Body of pancreas (tissue), 4 donors: ENCODE measurements at regions not wholly inside any gene's neighbourhood (a gene's known extent, or its start where the extent isn't known, plus 50 kb on each side); places are given as distances from the start of the nearest gene placed in this dataset.

Experiments used
- ATAC-seq: fragments of 150-250 bp; one replicate; pipeline ENCODE4 v1.9.1; 2016
- DNase-seq, 4 donors: peaks; one replicate each; pipeline ENCODE4 v3.0.0-alpha.2; 2019
- H3K27ac ChIP-seq, 4 donors: fragments of 200-600 bp; sonication (generic); 1 replicate in 3 of 4; 2 replicates in 1 of 4; pipeline versions ENCODE4 v1.5.1 to v1.6.1; 2016 to 2019; ENCODE audit warnings: mild to moderate bottlenecking in 1 of 4, mixed read lengths in 1 of 4, moderate library complexity in 1 of 4
- H3K27me3 ChIP-seq, 2 donors: fragments of 200-600 bp; sonication (generic); one replicate each; pipeline ENCODE4 v1.6.0; 2016; ENCODE audit warnings: mild to moderate bottlenecking in 1 of 2
- H3K36me3 ChIP-seq, 2 donors: fragments of 200-600 bp; sonication (generic); replicated peaks in 1 of 2; 2 replicates each; pipeline ENCODE4 v1.5.1; 2016; ENCODE audit warnings: low read depth in 2 of 2; ENCODE audit not compliant: insufficient read depth in 1 of 2
- H3K4me1 ChIP-seq: fragments of 200-600 bp; sonication (generic); one replicate; pipeline ENCODE4 v1.6.0; 2016
- H3K4me3 ChIP-seq, 2 donors: fragments of 200-600 bp; sonication (generic); 1 replicate in 1 of 2; 2 replicates in 1 of 2; pipeline ENCODE4 v1.5.1; 2016 to 2019
- H3K9me3 ChIP-seq, 3 donors: fragments of 200-600 bp; sonication (generic); 1 replicate in 2 of 3; 2 replicates in 1 of 3; pipeline ENCODE4 v1.5.1; 2016
- CTCF ChIP-seq, 7 experiments: fragments of 450-650 bp in 4 of 7; fragments of 200-600 bp in 3 of 7; sonication (generic) in 3 of 7; IDR thresholded peaks; one replicate each; pipeline ENCODE4 v1.5.1; 2016 to 2019; ENCODE audit warnings: antibody characterized with exemption in 7 of 7
- POLR2A ChIP-seq, 3 donors: fragments of 450-650 bp; IDR thresholded peaks; one replicate each; pipeline ENCODE4 v1.6.1; 2016; ENCODE audit warnings: antibody characterized with exemption in 3 of 3, mild to moderate bottlenecking in 2 of 3
- WGBS, 2 donors: methylation state at CpG; one replicate each; pipeline ENCODE4 v1.1.5; 2017; 5-methylcytosine and 5-hydroxymethylcytosine counted together
- intact Hi-C: fragments of 100-400 bp; cut with DNase I; formaldehyde crosslinking; loops from one replicate; pipeline ENCODE4 v1.15.1; 2023

- H3K36me3 ChIP-seq, result no peaks in the 10 kb centered on the region
These were observed 566.9 kb downstream of the PLCL1 start for GRCh38 chr2:198371329-198371728.

GRCh38 chr2:198368089-198368488, 563.7 kb downstream of the PLCL1 start:
- ATAC-seq (no peak), DNase-seq (no peak)
- 22 to 25% methylated on average over 2 of the region's 2 CpGs for WGBS, 2 donors
- H3K36me3 ChIP-seq, result no peaks in the 10 kb centered on the region
- H3K27ac ChIP-seq, result no peak overlapping the region
- no peaks in the 10 kb centered on the region for H3K4me1 ChIP-seq
- TF ChIP-seq POLR2A (IDR thresholded peaks at IDR 0.05) (no peak), CTCF (IDR thresholded peaks at IDR 0.05) (no peak)
- H3K27me3 ChIP-seq, result no peaks in the 10 kb centered on the region
- H3K9me3 ChIP-seq, result no peaks in the 10 kb centered on the region
- intact Hi-C loops, result no loop called here
- no peak overlapping the region for H3K4me3 ChIP-seq

More at GRCh38 chr2:198371329-198371728, 566.9 kb downstream of the PLCL1 start:
- TF ChIP-seq POLR2A (IDR thresholded peaks at IDR 0.05) (no peak), CTCF (IDR thresholded peaks at IDR 0.05) (no peak)
- intact Hi-C loops, result no loop called here
- Histone ChIP-seq H3K4me1 (no peaks in the 10 kb centered on the region), H3K4me3 (no peak overlapping the region), H3K27me3 (no peaks in the 10 kb centered on the region), H3K9me3 (no peaks in the 10 kb centered on the region), H3K27ac (no peak overlapping the region)
- 74 to 78% methylated on average over 1 of the region's 1 CpG for WGBS, 2 donors
- no peak for ATAC-seq
- no peak for DNase-seq

GRCh38 chr2:198362740-198363139, 558.3 kb downstream of the PLCL1 start:
- intact Hi-C loops, result no loop called here
- 31 to 50% methylated on average over 1 of the region's 1 CpG for WGBS, 2 donors
- H3K27ac ChIP-seq, result no peak overlapping the region
- ATAC-seq, result no peak
- no peak overlapping the region for H3K4me3 ChIP-seq
- no peak for DNase-seq
- no peak for TF ChIP-seq POLR2A (IDR thresholded peaks at IDR 0.05)
- no peak for TF ChIP-seq CTCF (IDR thresholded peaks at IDR 0.05)
- no peaks in the 10 kb centered on the region for H3K27me3 ChIP-seq
- H3K4me1 ChIP-seq, result no peaks in the 10 kb centered on the region
- no peaks in the 10 kb centered on the region for H3K9me3 ChIP-seq
- no peaks in the 10 kb centered on the region for H3K36me3 ChIP-seq

- Histone ChIP-seq H3K4me1 (no peaks in the 10 kb centered on the region), H3K36me3 (no peaks in the 10 kb centered on the region), H3K27ac (no peak overlapping the region), H3K27me3 (no peaks in the 10 kb centered on the region), H3K9me3 (no peaks in the 10 kb centered on the region), H3K4me3 (no peak overlapping the region)
- 54 to 72% methylated on average over 5 of the region's 5 CpGs for WGBS, 2 donors
- ATAC-seq (no peak), DNase-seq (no peak)
- intact Hi-C loops, result no loop called here
- no peak for TF ChIP-seq POLR2A (IDR thresholded peaks at IDR 0.05)
- no peak for TF ChIP-seq CTCF (IDR thresholded peaks at IDR 0.05)
These were observed 554.9 kb downstream of the PLCL1 start for GRCh38 chr2:198359308-198359707.

- TF ChIP-seq CTCF (IDR thresholded peaks at IDR 0.05) (no peak), POLR2A (IDR thresholded peaks at IDR 0.05) (no peak)
- no peaks in the 10 kb centered on the region for H3K9me3 ChIP-seq
- no peaks in the 10 kb centered on the region for H3K27me3 ChIP-seq
- H3K27ac ChIP-seq, result no peak overlapping the region
- intact Hi-C loops, result no loop called here
- DNase-seq (no peak), ATAC-seq (no peak)
- H3K36me3 ChIP-seq, result no peaks in the 10 kb centered on the region
- 64 to 69% methylated on average over 4 of the region's 4 CpGs for WGBS, 2 donors
- no peaks in the 10 kb centered on the region for H3K4me1 ChIP-seq
- no peak overlapping the region for H3K4me3 ChIP-seq
These were observed 551.8 kb downstream of the PLCL1 start for GRCh38 chr2:198356157-198356556.
